Liver (tissue), 3 donors: ENCODE measurements at regions not wholly inside any gene's neighbourhood (a gene's known extent, or its start where the extent isn't known, plus 50 kb on each side); places are given as distances from the start of the nearest gene placed in this dataset.
"Not testable (repeated sequence)": the region's sequence is repeated elsewhere in the genome, so short reads cannot be mapped to it uniquely, and the experiment has no call there.

Experiments used
- CTCF ChIP-seq: fragments of 150-350 bp; IDR thresholded peaks from 2 replicates; pipeline ENCODE4 v1.5.1; 2017; ENCODE audit warnings: improper control_type of control experiment, low read depth, low read length; ENCODE audit not compliant: missing input control
- EGR1 ChIP-seq, 2 donors: IDR thresholded peaks; 2 replicates each; pipeline ENCODE4 v1.6.1; 2016 to 2018; ENCODE audit warnings: antibody characterized with exemption in 2 of 2, low read depth in 2 of 2
- GABPA ChIP-seq, 2 donors: IDR thresholded peaks in 1 of 2; conservative IDR thresholded peaks in 1 of 2; 2 replicates each; pipeline ENCODE4 v1.6.1; 2016; ENCODE audit warnings: antibody characterized with exemption in 2 of 2, mild to moderate bottlenecking in 1 of 2, moderate library complexity in 1 of 2
- HNF4A ChIP-seq, 2 donors: conservative IDR thresholded peaks; 2 replicates each; pipeline ENCODE4 v1.6.1; 2016; ENCODE audit warnings: antibody characterized with exemption in 2 of 2, mild to moderate bottlenecking in 2 of 2
- JUND ChIP-seq, 2 donors: IDR thresholded peaks; 2 replicates each; pipeline ENCODE4 v1.6.1; 2016; ENCODE audit warnings: antibody characterized with exemption in 2 of 2
- MAX ChIP-seq: IDR thresholded peaks from 2 replicates; pipeline ENCODE4 v1.6.1; 2016; ENCODE audit warnings: antibody characterized with exemption
- RAD21 ChIP-seq, 2 donors: IDR thresholded peaks; 2 replicates each; pipeline ENCODE4 v1.6.1; 2016; ENCODE audit warnings: antibody characterized with exemption in 2 of 2, mild to moderate bottlenecking in 2 of 2
- REST ChIP-seq: IDR thresholded peaks from 2 replicates; pipeline ENCODE4 v1.6.1; 2016; ENCODE audit warnings: antibody characterized with exemption, mild to moderate bottlenecking
- RXRA ChIP-seq, 2 donors: IDR thresholded peaks; 2 replicates each; pipeline ENCODE4 v1.6.1; 2017 to 2018; ENCODE audit warnings: antibody characterized with exemption in 2 of 2, mild to moderate bottlenecking in 1 of 2
- SP1 ChIP-seq: IDR thresholded peaks from 2 replicates; pipeline ENCODE4 v1.6.1; 2018; ENCODE audit warnings: antibody characterized with exemption, mild to moderate bottlenecking
- YY1 ChIP-seq: IDR thresholded peaks from 2 replicates; pipeline ENCODE4 v1.6.1; 2016; ENCODE audit warnings: antibody characterized with exemption, mild to moderate bottlenecking
- donor health status: healthy.
- donor health status: healthy.

GRCh38 chr7:66506703-66507102 is 122.0 kb upstream of the KCTD7 start:
- not testable (repeated sequence) for TF ChIP-seq CTCF; RAD21 (IDR thresholded peaks at IDR 0.05); SP1; JUND (IDR thresholded peaks at IDR 0.05); MAX; GABPA (IDR thresholded peaks at IDR 0.05 in 1 of 2, conservative IDR thresholded peaks at IDR 0.05 in 1 of 2); RXRA (IDR thresholded peaks at IDR 0.05); REST; YY1; HNF4A (conservative IDR thresholded peaks at IDR 0.05); EGR1 (IDR thresholded peaks at IDR 0.05; ENCODE audit: low read depth in 2 of 2)
